Fibroblast of upper back skin (primary cell): ENCODE measurements at regions not wholly inside any gene's neighbourhood (a gene's known extent, or its start where the extent isn't known, plus 50 kb on each side); places are given as distances from the start of the nearest gene placed in this dataset.
A peak's percentile ranks its signal among the peaks of the same experiment; 100 is the strongest.
"Not testable (repeated sequence)": the region's sequence is repeated elsewhere in the genome, so short reads cannot be mapped to it uniquely, and the experiment has no call there.

Experiments used
- DNase-seq: peaks from one replicate; pipeline ENCODE4 v3.0.0-alpha.2; 2013

- peak; percentile 62 for DNase-seq
Measured at GRCh38 chr3:160098261-160098908, 109.8 kb downstream of the IL12A start.

- DNase-seq, result no peak
Measured at GRCh38 chr3:160098926-160099626, 110.4 kb downstream of the IL12A start.

- DNase-seq, result no peak
Measured at GRCh38 chr3:160099834-160100233, 111.2 kb downstream of the IL12A start.

GRCh38 chr3:160100610-160101009 is 112.0 kb downstream of the IL12A start:
- no peak for DNase-seq

GRCh38 chr3:160102001-160102400 is 113.4 kb downstream of the IL12A start:
- DNase-seq, result not testable (repeated sequence)

- no peak for DNase-seq
Measured at GRCh38 chr3:160103397-160103796, 114.8 kb downstream of the IL12A start.

- no peak for DNase-seq
Measured at GRCh38 chr3:160105907-160106584, 117.4 kb downstream of the IL12A start.

GRCh38 chr3:160106905-160107861 is 118.0 kb upstream of the C3orf80 start:
- DNase-seq, result no peak

- no peak for DNase-seq
Measured at GRCh38 chr3:160108362-160108761, 116.9 kb upstream of the C3orf80 start.

- no peak for DNase-seq
Measured at GRCh38 chr3:160112481-160112880, 112.7 kb upstream of the C3orf80 start.

GRCh38 chr3:160112996-160113395 is 112.2 kb upstream of the C3orf80 start:
- DNase-seq, result no peak

- DNase-seq, result no peak
Measured at GRCh38 chr3:160114355-160114995, 110.7 kb upstream of the C3orf80 start.

- DNase-seq, result no peak
Measured at GRCh38 chr3:160115387-160115786, 109.8 kb upstream of the C3orf80 start.

GRCh38 chr3:160124224-160124623 is 101.0 kb upstream of the C3orf80 start:
- no peak for DNase-seq

GRCh38 chr3:160125258-160125657 is 100.0 kb upstream of the C3orf80 start:
- peak; percentile 24 for DNase-seq

GRCh38 chr3:160126051-160126450 is 99.2 kb upstream of the C3orf80 start:
- DNase-seq, result no peak

GRCh38 chr3:160126761-160127160 is 98.5 kb upstream of the C3orf80 start:
- DNase-seq, result no peak

GRCh38 chr3:160127308-160127707 is 97.9 kb upstream of the C3orf80 start:
- no peak for DNase-seq

- DNase-seq, result peak; percentile 55
Measured at GRCh38 chr3:160128056-160128455, 97.2 kb upstream of the C3orf80 start.

- peak; percentile 99 for DNase-seq
Measured at GRCh38 chr3:160129459-160130061, 95.7 kb upstream of the C3orf80 start.

GRCh38 chr3:160130071-160130470 is 95.2 kb upstream of the C3orf80 start:
- DNase-seq, result no peak

- DNase-seq, result peak; percentile 86
Measured at GRCh38 chr3:160130950-160131349, 94.3 kb upstream of the C3orf80 start.
